Heart right ventricle (tissue), 16 donors: ENCODE measurements at regions not wholly inside any gene's neighbourhood (a gene's known extent, or its start where the extent isn't known, plus 50 kb on each side); places are given as distances from the start of the nearest gene placed in this dataset.
"Not testable (repeated sequence)": the region's sequence is repeated elsewhere in the genome, so short reads cannot be mapped to it uniquely, and the experiment has no call there.

Experiments used
- ATAC-seq, 8 donors: fragments of 200-7000 bp; cut with Tn5 transposase; one replicate each; pipeline ENCODE4 v1.9.1; 2020; ENCODE audit warnings: mild to moderate bottlenecking in 8 of 8, moderate library complexity in 8 of 8, moderate number of reproducible peaks in 1 of 8
- DNase-seq, 2 donors: peaks; one replicate each; pipeline ENCODE4 v3.0.0-alpha.2; 2020
- H3K27ac ChIP-seq, 10 donors: fragments of 200-600 bp; sonication (generic) in 2 of 10; one replicate each; pipeline versions ENCODE4 v1.5.0 to v1.8.0; 2020 to 2022; ENCODE audit warnings: mild to moderate bottlenecking in 3 of 10
- H3K27me3 ChIP-seq, 7 donors: fragments of 200-600 bp; one replicate each; pipeline ENCODE4 v1.8.0; 2021 to 2022; ENCODE audit warnings: mild to moderate bottlenecking in 2 of 7
- H3K36me3 ChIP-seq, 9 donors: fragments of 200-600 bp; sonication (generic) in 1 of 9; one replicate each; pipeline versions ENCODE4 v1.5.0 to v1.8.0; 2020 to 2022; ENCODE audit warnings: mild to moderate bottlenecking in 2 of 9
- H3K4me1 ChIP-seq, 9 donors: fragments of 200-600 bp; sonication (generic) in 1 of 9; one replicate each; pipeline versions ENCODE4 v1.5.0 to v1.8.0; 2020 to 2022; ENCODE audit warnings: mild to moderate bottlenecking in 4 of 9
- H3K4me3 ChIP-seq, 10 donors: fragments of 200-600 bp; sonication (generic) in 2 of 10; one replicate each; pipeline versions ENCODE4 v1.5.0 to v1.8.0; 2020 to 2022; ENCODE audit warnings: mild to moderate bottlenecking in 7 of 10, moderate library complexity in 2 of 10
- H3K9me3 ChIP-seq, 11 donors: fragments of 200-600 bp in 10 of 11; sonication (generic) in 2 of 11; one replicate each; pipeline versions ENCODE4 v1.5.0 to v1.8.0; 2013 to 2022; ENCODE audit warnings: mild to moderate bottlenecking in 2 of 11, control low read depth in 1 of 11, moderate library complexity in 1 of 11
- CTCF ChIP-seq, 9 donors: fragments of 200-600 bp; sonication (generic) in 2 of 9; IDR thresholded peaks; one replicate each; pipeline versions ENCODE4 v1.5.0 to v1.8.0; 2021 to 2022; ENCODE audit warnings: antibody characterized with exemption in 9 of 9, mild to moderate bottlenecking in 5 of 9, moderate library complexity in 1 of 9
- WGBS, 2 donors: extraction: QIAGEN DNeasy Blood & Tissue Kit; methylation state at CpG; one replicate each; pipeline ENCODE4 v1.1.7; 2013; ENCODE audit warnings: inconsistent platforms in 1 of 2; 5-methylcytosine and 5-hydroxymethylcytosine counted together
- intact Hi-C, 10 donors: fragments of 100-400 bp; cut with DNase I; formaldehyde crosslinking; loops; one replicate each; pipeline versions ENCODE4 v1.11.1 to v1.14.2; 2022
- donor health status: Arrhythmogenic right ventricular cardiomyopathy.
- donor health status: ischemic (EF 13 %, LVEDD 7.1; RV severe dilation, severe dysfunction).
- donor health status: healthy with polysubstance abuse.
- donor health status: DM: no; HTN: yes; CAD: no.
- donor health status: DM: no; HTN: no; CAD: no.
- donor health status: ischemic (EF 25% LVEDD 6.9; RV normal size, moderate dysfunction).
- donor health status: ischemic (EF 25% LVEDD 5.7; RV mildly dilated, moderate dysfunction).
- donor health status: healthy.
- donor health status: DM: yes; HTN: yes; CAD: no.
- donor health status: Ischemic cardiomyopathy.
- donor health status: ischemic (EF 35%, LVEDD 5.7; RV mildly dilated, moderate dysfunction).
- donor health status: nonischemic (EF 11% LVEDD 7.7; RV severe dilation, severe dysfunction).
- donor health status: DM: yes; HTN: yes; CAD: no.
- donor health status: PGD.
- donor health status: ischemic (EF 29% LVEDD 5.4; RV normal size, mild dysfunction).
- donor health status: nonischemic (EF 23%, LVEDD 6.1; RV moderate dilation, normal function).

GRCh38 chr6:99145738-99146137 is 198.0 kb upstream of the FBXL4 start:
- H3K4me1 ChIP-seq, result peaks cover 0 to 5% (median 0%) of the 10 kb centered on the region in 9 donors
- H3K4me3 ChIP-seq, result no peak overlapping the region
- no peaks in the 10 kb centered on the region for H3K9me3 ChIP-seq
- intact Hi-C loops, result no loop called here
- DNase-seq (no peak), ATAC-seq (no peak)
- no peaks in the 10 kb centered on the region for H3K36me3 ChIP-seq
- no peak for TF ChIP-seq CTCF (IDR thresholded peaks at IDR 0.05)
- peaks cover 0 to 4% (median 0%) of the 10 kb centered on the region in 7 donors for H3K27me3 ChIP-seq
- WGBS, 2 donors, result 72 to 84% methylated on average over 3 of the region's 3 CpGs
- H3K27ac ChIP-seq, result no peak overlapping the region

GRCh38 chr6:99143108-99143861 is 195.5 kb upstream of the FBXL4 start:
- H3K4me1 ChIP-seq, result peaks cover 0 to 5% (median 0%) of the 10 kb centered on the region in 9 donors
- no peak for TF ChIP-seq CTCF (IDR thresholded peaks at IDR 0.05)
- H3K27me3 ChIP-seq, result peaks cover 0 to 9% (median 0%) of the 10 kb centered on the region in 7 donors
- DNase-seq (no peak), ATAC-seq (no peak)
- intact Hi-C loops, result no loop called here
- H3K4me3 ChIP-seq, result no peak overlapping the region
- H3K27ac ChIP-seq, result no peak overlapping the region
- H3K9me3 ChIP-seq, result no peaks in the 10 kb centered on the region
- WGBS, 2 donors, result 77 to 87% methylated on average over 5 of the region's 5 CpGs
- H3K36me3 ChIP-seq, result no peaks in the 10 kb centered on the region

GRCh38 chr6:99141906-99142305 is 194.2 kb upstream of the FBXL4 start:
- H3K4me1 ChIP-seq, intact Hi-C loops, H3K9me3 ChIP-seq, H3K27ac ChIP-seq, ATAC-seq, H3K36me3 ChIP-seq, DNase-seq, H3K4me3 ChIP-seq: not testable (repeated sequence)
- H3K27me3 ChIP-seq, result peaks cover 0 to 14% (median 0%) of the 10 kb centered on the region in 7 donors
- WGBS, 2 donors, result 93 to 94% methylated on average over 18 to 29 of the region's 29 CpGs

- Histone ChIP-seq H3K36me3 (no peaks in the 10 kb centered on the region), H3K4me3 (no peak overlapping the region), H3K9me3 (no peaks in the 10 kb centered on the region), H3K27me3 (peaks cover 0 to 10% (median 0%) of the 10 kb centered on the region in 7 donors), H3K27ac (no peak overlapping the region), H3K4me1 (no peaks in the 10 kb centered on the region)
- no peak for DNase-seq
- no peak for TF ChIP-seq CTCF (IDR thresholded peaks at IDR 0.05)
- WGBS, 2 donors, result 88 to 97% methylated on average over 1 of the region's 1 CpG
- ATAC-seq, result no peak
- intact Hi-C loops, result no loop called here
Observed at GRCh38 chr6:99138445-99138844, 190.7 kb upstream of the FBXL4 start.

- DNase-seq (no peak), ATAC-seq (no peak)
- WGBS, 2 donors, result 81 to 83% methylated on average over 3 of the region's 3 CpGs
- no peaks in the 10 kb centered on the region for H3K9me3 ChIP-seq
- H3K27ac ChIP-seq, result no peak overlapping the region
- intact Hi-C loops, result no loop called here
- no peaks in the 10 kb centered on the region for H3K4me1 ChIP-seq
- H3K4me3 ChIP-seq, result no peak overlapping the region
- no peak for TF ChIP-seq CTCF (IDR thresholded peaks at IDR 0.05)
- H3K36me3 ChIP-seq, result no peaks in the 10 kb centered on the region
- H3K27me3 ChIP-seq, result peaks cover 0 to 10% (median 0%) of the 10 kb centered on the region in 7 donors
Observed at GRCh38 chr6:99137314-99137713, 189.6 kb upstream of the FBXL4 start.
